ENCODE measurements at regions not wholly inside any gene's neighbourhood (a gene's known extent, or its start where the extent isn't known, plus 50 kb on each side); places are given as distances from the start of the nearest gene placed in this dataset.

DNA sequence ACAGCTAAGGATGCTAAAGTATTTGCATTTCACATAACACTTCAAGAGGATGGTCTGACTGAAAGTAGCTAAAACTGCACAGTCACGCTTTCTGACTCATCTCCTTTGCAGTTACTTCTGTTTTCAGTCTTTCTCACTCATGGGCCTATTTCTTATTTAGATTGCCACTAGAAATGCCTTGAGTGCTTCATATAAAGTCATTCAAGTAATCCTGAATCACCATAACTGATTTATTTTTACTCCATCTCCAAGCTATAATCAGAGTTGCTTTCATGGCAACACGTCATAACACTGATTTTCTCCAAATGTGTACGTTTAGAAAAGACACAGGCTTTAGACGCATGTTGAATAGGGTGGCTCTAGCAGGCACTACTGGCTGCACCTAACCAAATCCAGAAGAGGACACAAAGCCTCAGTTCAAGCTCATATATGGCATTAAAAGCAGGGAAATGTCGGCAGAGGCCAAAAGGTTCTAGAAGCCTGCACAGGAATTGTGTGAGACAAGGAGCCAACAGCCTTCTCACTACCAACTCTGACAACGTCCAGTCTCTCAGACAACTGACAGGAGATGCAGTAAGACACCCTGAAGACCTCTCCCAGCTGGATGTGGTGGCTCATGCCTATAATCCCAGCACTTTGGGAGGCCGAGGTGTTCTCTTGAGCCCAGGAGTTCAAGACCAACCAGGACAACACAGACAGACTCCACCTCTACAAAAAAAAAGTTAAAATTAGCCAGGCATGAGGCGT, 64.1 kb upstream of the BEND6 start:
- Histone ChIP-seq H3K79me2 (ENCODE audit: control insufficient read depth, low read length) (no peaks in the 10 kb centered on the region), H3K4me2 (ENCODE audit: low read length) (no peak overlapping the region), H3K27ac (ENCODE audit: low read depth, low read length) (no peak overlapping the region), H3K9me3 (ENCODE audit: control insufficient read depth, insufficient read depth, low read length) (no peaks in the 10 kb centered on the region), H3K4me3 (ENCODE audit: low read length) (no peak overlapping the region), H3K27me3 (ENCODE audit: control insufficient read depth, low read length) (no peaks in the 10 kb centered on the region; the same call in 1 of the 2 replicates), H3K4me1 (ENCODE audit: control insufficient read depth, low read length) (no peaks in the 10 kb centered on the region), H3K36me3 (ENCODE audit: control insufficient read depth, low read length) (no peaks in the 10 kb centered on the region), H3K9me2 (replicated peaks; ENCODE audit: control insufficient read depth, low read length) (no peaks in the 10 kb centered on the region), H4K20me1 (ENCODE audit: control insufficient read depth, insufficient read depth, low read depth, low read length) (no peaks in the 10 kb centered on the region), H3F3A (ENCODE audit: control insufficient read depth, insufficient read depth) (no peaks in the 10 kb centered on the region)
- TF ChIP-seq, protein P1, sequence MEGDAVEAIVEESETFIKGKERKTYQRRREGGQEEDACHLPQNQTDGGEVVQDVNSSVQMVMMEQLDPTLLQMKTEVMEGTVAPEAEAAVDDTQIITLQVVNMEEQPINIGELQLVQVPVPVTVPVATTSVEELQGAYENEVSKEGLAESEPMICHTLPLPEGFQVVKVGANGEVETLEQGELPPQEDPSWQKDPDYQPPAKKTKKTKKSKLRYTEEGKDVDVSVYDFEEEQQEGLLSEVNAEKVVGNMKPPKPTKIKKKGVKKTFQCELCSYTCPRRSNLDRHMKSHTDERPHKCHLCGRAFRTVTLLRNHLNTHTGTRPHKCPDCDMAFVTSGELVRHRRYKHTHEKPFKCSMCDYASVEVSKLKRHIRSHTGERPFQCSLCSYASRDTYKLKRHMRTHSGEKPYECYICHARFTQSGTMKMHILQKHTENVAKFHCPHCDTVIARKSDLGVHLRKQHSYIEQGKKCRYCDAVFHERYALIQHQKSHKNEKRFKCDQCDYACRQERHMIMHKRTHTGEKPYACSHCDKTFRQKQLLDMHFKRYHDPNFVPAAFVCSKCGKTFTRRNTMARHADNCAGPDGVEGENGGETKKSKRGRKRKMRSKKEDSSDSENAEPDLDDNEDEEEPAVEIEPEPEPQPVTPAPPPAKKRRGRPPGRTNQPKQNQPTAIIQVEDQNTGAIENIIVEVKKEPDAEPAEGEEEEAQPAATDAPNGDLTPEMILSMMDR (IDR thresholded peaks at IDR 0.05; ENCODE audit: low read depth, low read length, poor library complexity, severe bottlenecking): no peak
- TF ChIP-seq EZH2phosphoT487 (IDR thresholded peaks at IDR 0.05; ENCODE audit: borderline replicate concordance, low read length): no peak

DNA sequence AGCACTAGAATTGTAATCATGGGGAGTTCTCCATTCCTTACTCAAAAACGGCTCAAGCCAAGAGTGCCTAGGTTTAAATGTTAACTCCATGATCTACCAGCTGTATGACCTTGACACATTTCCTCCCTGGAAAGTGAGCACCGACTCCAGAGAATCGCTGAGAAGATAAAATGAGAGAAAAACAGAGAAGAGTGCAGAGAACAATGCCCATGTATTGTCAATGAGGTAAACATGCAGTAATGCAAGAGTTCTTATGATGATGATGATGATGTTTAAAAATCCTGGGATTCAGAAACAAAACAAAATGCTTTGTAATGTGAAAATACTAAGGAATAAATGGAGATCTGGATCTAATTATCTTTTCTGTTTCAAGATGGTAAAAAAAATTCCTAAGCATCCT, 64.8 kb upstream of the BEND6 start:
- Histone ChIP-seq H3K27ac (ENCODE audit: low read depth, low read length) (no peak overlapping the region), H3K4me2 (ENCODE audit: low read length) (no peak overlapping the region)

DNA sequence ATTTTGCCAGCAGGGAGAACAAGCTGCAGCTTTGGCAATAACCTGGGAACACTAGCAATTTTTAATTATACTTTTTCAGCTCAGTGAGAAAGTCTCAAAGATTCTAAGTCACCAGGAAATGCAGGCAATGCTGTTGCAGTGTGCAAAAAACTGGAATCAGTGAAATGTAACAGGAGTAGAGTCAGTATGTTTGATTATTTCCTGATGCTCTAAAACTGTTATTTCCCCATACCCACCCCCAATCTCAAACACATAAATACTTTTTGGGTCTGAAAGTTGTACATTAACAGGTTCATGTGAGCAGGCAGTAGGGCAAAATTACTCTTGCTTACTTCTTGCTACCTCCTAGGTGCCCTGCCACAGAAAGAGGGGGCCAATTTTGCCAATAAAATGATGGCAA, 65.4 kb upstream of the BEND6 start:
- no peaks in the 10 kb centered on the region for H3F3A ChIP-seq (ENCODE audit: control insufficient read depth, insufficient read depth)
- H3K27ac ChIP-seq (ENCODE audit: low read depth, low read length): no peak overlapping the region
- H3K36me3 ChIP-seq (ENCODE audit: control insufficient read depth, low read length): no peaks in the 10 kb centered on the region
- no peaks in the 10 kb centered on the region for H3K9me3 ChIP-seq (ENCODE audit: control insufficient read depth, insufficient read depth, low read length)
- H3K4me2 ChIP-seq (ENCODE audit: low read length): no peak overlapping the region
- no peaks in the 10 kb centered on the region for H3K9me2 ChIP-seq (replicated peaks; ENCODE audit: control insufficient read depth, low read length)
- no peaks in the 10 kb centered on the region for H4K20me1 ChIP-seq (ENCODE audit: control insufficient read depth, insufficient read depth, low read depth, low read length)
- no peak overlapping the region for H3K4me3 ChIP-seq (ENCODE audit: low read length)
- no peaks in the 10 kb centered on the region; the same call in 1 of the 2 replicates for H3K27me3 ChIP-seq (ENCODE audit: control insufficient read depth, low read length)
- H3K79me2 ChIP-seq (ENCODE audit: control insufficient read depth, low read length): no peaks in the 10 kb centered on the region
- TF ChIP-seq, protein P1 (IDR thresholded peaks at IDR 0.05; ENCODE audit: low read depth, low read length, poor library complexity, severe bottlenecking): no peak
- TF ChIP-seq EZH2phosphoT487 (IDR thresholded peaks at IDR 0.05; ENCODE audit: borderline replicate concordance, low read length): no peak
- H3K4me1 ChIP-seq (ENCODE audit: control insufficient read depth, low read length): no peaks in the 10 kb centered on the region

More for the DNA sequence above, 64.8 kb upstream of the BEND6 start:
- Histone ChIP-seq H3K27me3 (ENCODE audit: control insufficient read depth, low read length) (no peaks in the 10 kb centered on the region; the same call in 1 of the 2 replicates), H3K79me2 (ENCODE audit: control insufficient read depth, low read length) (no peaks in the 10 kb centered on the region), H3K36me3 (ENCODE audit: control insufficient read depth, low read length) (no peaks in the 10 kb centered on the region), H3K9me3 (ENCODE audit: control insufficient read depth, insufficient read depth, low read length) (no peaks in the 10 kb centered on the region), H3K9me2 (replicated peaks; ENCODE audit: control insufficient read depth, low read length) (no peaks in the 10 kb centered on the region), H3F3A (ENCODE audit: control insufficient read depth, insufficient read depth) (no peaks in the 10 kb centered on the region), H3K4me3 (ENCODE audit: low read length) (no peak overlapping the region), H4K20me1 (ENCODE audit: control insufficient read depth, insufficient read depth, low read depth, low read length) (no peaks in the 10 kb centered on the region), H3K4me1 (ENCODE audit: control insufficient read depth, low read length) (no peaks in the 10 kb centered on the region)
- TF ChIP-seq, protein P1 (IDR thresholded peaks at IDR 0.05; ENCODE audit: low read depth, low read length, poor library complexity, severe bottlenecking): no peak
- no peak for TF ChIP-seq EZH2phosphoT487 (IDR thresholded peaks at IDR 0.05; ENCODE audit: borderline replicate concordance, low read length)

All from DOHH2 (cell line).